ENCODE measurements at regions not wholly inside any gene's neighbourhood (a gene's known extent, or its start where the extent isn't known, plus 50 kb on each side); places are given as distances from the start of the nearest gene placed in this dataset.

DNA sequence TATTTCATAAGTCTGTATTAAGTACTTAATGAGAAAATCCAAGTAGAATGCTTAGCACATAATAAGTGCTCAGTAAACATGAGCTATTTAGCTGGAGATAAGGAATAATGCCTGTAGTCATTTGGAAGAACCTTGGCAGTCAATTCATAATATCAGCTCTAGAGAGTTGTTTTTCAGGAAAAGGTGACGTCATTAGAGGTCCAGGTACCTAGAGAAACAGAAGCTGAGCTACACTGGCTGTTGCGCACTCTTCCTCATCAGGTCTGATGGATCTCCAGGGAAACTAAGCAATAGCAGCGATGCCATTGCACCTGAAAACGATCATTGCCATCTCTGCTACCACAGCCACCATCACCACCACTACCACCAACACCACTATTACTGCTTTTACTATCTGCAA, 187.8 kb upstream of the PLD5 start:
- TF ChIP-seq RBBP5 (IDR thresholded peaks at IDR 0.05; ENCODE audit: borderline replicate concordance, low read depth, low read length) (no peak), CHD2 (IDR thresholded peaks at IDR 0.05; ENCODE audit: low read length) (no peak), SP4 (IDR thresholded peaks at IDR 0.05; ENCODE audit: low read length) (no peak), KDM5A (IDR thresholded peaks at IDR 0.05; ENCODE audit: low read length) (no peak), EZH2 (IDR thresholded peaks at IDR 0.05; ENCODE audit: low read depth, low read length, severe bottlenecking) (no peak), BCL11A (IDR thresholded peaks at IDR 0.05; ENCODE audit: low read depth in 2 of 2, low read length in 2 of 2) (no peak), TEAD4 (IDR thresholded peaks at IDR 0.05; ENCODE audit: low read depth, low read length) (no peak), JUND (IDR thresholded peaks at IDR 0.05; ENCODE audit: low read length) (no peak), EP300 (IDR thresholded peaks at IDR 0.05; ENCODE audit: borderline replicate concordance in 1 of 2, low read depth in 2 of 2, low read length in 2 of 2) (no peak), JUN (IDR thresholded peaks at IDR 0.05; ENCODE audit: low read depth, low read length) (no peak), SIX5 (IDR thresholded peaks at IDR 0.05; ENCODE audit: low read depth, low read length) (no peak), POLR2A (IDR thresholded peaks at IDR 0.05; ENCODE audit: control extremely low read depth in 1 of 2, low read depth in 2 of 2, low read length in 2 of 2) (no peak)
- TF ChIP-seq, protein P1, sequence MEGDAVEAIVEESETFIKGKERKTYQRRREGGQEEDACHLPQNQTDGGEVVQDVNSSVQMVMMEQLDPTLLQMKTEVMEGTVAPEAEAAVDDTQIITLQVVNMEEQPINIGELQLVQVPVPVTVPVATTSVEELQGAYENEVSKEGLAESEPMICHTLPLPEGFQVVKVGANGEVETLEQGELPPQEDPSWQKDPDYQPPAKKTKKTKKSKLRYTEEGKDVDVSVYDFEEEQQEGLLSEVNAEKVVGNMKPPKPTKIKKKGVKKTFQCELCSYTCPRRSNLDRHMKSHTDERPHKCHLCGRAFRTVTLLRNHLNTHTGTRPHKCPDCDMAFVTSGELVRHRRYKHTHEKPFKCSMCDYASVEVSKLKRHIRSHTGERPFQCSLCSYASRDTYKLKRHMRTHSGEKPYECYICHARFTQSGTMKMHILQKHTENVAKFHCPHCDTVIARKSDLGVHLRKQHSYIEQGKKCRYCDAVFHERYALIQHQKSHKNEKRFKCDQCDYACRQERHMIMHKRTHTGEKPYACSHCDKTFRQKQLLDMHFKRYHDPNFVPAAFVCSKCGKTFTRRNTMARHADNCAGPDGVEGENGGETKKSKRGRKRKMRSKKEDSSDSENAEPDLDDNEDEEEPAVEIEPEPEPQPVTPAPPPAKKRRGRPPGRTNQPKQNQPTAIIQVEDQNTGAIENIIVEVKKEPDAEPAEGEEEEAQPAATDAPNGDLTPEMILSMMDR (IDR thresholded peaks at IDR 0.05; ENCODE audit: control extremely low read depth in 1 of 3, insufficient read depth in 1 of 3, low read depth in 1 of 3, low read length in 3 of 3), result no peak
- TF ChIP-seq, protein P2, sequence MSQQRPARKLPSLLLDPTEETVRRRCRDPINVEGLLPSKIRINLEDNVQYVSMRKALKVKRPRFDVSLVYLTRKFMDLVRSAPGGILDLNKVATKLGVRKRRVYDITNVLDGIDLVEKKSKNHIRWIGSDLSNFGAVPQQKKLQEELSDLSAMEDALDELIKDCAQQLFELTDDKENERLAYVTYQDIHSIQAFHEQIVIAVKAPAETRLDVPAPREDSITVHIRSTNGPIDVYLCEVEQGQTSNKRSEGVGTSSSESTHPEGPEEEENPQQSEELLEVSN (IDR thresholded peaks at IDR 0.05), result no peak
